ENCODE measurements at regions not wholly inside any gene's neighbourhood (a gene's known extent, or its start where the extent isn't known, plus 50 kb on each side); places are given as distances from the start of the nearest gene placed in this dataset.
"Not testable (repeated sequence)": the region's sequence is repeated elsewhere in the genome, so short reads cannot be mapped to it uniquely, and the experiment has no call there.

DNA sequence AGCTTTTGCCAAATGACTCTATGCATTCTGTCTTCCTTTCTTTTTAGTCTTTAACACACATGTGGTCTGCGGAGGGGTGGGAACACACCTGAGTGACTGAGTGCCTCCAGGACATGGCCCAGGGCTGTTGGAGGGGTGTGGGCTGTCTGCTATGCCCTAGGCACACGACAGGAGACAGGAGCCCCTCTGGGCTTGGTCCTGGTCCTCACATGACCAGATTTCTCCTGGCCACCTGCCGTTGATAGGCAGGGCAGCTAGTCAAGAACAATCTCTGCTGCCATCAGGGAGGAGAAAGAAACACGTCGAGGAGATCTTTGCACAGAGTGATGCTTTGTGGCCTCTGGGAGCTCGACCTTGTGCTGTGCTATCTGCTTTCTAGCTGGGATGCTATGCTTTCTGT lies 176.6 kb downstream of the KLF13 start:
- Mint-ChIP-seq H3K4me1 (no peaks in the 10 kb centered on the region), H3K9me3 (peaks cover 2% of the 10 kb centered on the region), H3K4me3 (no peak overlapping the region), H3K36me3 (ENCODE audit: low read depth) (no peaks in the 10 kb centered on the region), H3K27me3 (ENCODE audit: insufficient read depth) (no peaks in the 10 kb centered on the region), H3K27ac (no peak overlapping the region)
- no peak for DNase-seq
- Histone ChIP-seq H3K36me3 (ENCODE audit: control insufficient read depth, insufficient read depth, low read length) (no peaks in the 10 kb centered on the region), H3K27me3 (ENCODE audit: control insufficient read depth, insufficient read depth, low read length, poor library complexity, severe bottlenecking) (no peaks in the 10 kb centered on the region), H3K9me3 (ENCODE audit: control insufficient read depth, low read length) (no peaks in the 10 kb centered on the region), H3K4me1 (ENCODE audit: control insufficient read depth, insufficient read depth, low read length) (no peaks in the 10 kb centered on the region), H3K4me3 (ENCODE audit: low read length) (no peak overlapping the region), H3K27ac (ENCODE audit: low read depth, low read length) (no peak overlapping the region), H3K9ac (ENCODE audit: extremely low read depth, low read length, poor library complexity, severe bottlenecking) (no peak overlapping the region)
- WGBS, 2 experiments (ENCODE audit: insufficient coverage in 1 of 2, insufficient read length in 1 of 2): 89 to 90% methylated on average over 5 to 6 of the region's 6 CpGs
- TF ChIP-seq, protein P1, sequence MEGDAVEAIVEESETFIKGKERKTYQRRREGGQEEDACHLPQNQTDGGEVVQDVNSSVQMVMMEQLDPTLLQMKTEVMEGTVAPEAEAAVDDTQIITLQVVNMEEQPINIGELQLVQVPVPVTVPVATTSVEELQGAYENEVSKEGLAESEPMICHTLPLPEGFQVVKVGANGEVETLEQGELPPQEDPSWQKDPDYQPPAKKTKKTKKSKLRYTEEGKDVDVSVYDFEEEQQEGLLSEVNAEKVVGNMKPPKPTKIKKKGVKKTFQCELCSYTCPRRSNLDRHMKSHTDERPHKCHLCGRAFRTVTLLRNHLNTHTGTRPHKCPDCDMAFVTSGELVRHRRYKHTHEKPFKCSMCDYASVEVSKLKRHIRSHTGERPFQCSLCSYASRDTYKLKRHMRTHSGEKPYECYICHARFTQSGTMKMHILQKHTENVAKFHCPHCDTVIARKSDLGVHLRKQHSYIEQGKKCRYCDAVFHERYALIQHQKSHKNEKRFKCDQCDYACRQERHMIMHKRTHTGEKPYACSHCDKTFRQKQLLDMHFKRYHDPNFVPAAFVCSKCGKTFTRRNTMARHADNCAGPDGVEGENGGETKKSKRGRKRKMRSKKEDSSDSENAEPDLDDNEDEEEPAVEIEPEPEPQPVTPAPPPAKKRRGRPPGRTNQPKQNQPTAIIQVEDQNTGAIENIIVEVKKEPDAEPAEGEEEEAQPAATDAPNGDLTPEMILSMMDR (conservative IDR thresholded peaks at IDR 0.05): no peak

DNA sequence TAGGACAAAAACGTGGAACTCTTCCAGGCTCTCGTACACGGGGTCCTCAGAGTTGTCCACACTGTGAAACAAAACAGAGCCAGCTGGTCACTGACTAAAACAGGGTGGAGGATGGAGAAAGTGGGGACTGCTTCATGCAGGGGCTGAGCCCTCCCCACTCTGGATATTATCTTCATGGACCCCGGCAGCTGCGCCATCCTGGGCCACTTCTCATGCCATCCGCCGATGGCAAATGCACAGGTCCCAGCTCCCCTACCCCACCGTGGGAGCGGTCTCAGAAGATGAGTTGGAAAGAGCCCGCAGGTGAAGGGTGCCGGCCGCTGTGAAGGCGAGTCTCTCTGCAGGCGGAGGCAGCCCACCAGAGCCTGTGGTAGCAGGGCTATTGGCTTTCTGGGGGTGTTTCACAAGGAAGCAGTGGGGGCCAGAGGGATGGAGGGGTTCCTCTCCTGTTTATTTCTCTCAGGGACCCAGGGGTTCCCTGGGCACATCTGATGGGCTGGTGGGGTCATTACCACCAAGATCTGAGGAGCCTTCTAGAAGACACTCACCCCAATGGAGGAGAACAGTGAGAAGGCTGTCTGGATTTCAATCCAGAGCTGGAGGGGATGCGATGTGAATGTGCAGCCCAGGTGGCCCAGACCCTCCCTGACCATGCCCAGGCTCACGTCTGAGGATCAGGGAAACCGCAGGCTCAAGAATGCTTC lies 177.3 kb downstream of the KLF13 start:
- no peaks in the 10 kb centered on the region for H3K36me3 ChIP-seq (ENCODE audit: control insufficient read depth, insufficient read depth, low read length)
- TF ChIP-seq, protein P1 (conservative IDR thresholded peaks at IDR 0.05): no peak
- WGBS, 2 experiments (ENCODE audit: insufficient coverage in 1 of 2, insufficient read length in 1 of 2): 94 to 100% methylated on average over 6 to 17 of the region's 17 CpGs
- H3K27me3 ChIP-seq (ENCODE audit: control insufficient read depth, insufficient read depth, low read length, poor library complexity, severe bottlenecking): no peaks in the 10 kb centered on the region
- Mint-ChIP-seq H3K9me3 (peaks cover 2% of the 10 kb centered on the region), H3K27ac (no peak overlapping the region), H3K36me3 (ENCODE audit: low read depth) (no peaks in the 10 kb centered on the region), H3K4me3 (no peak overlapping the region), H3K27me3 (ENCODE audit: insufficient read depth) (no peaks in the 10 kb centered on the region), H3K4me1 (no peaks in the 10 kb centered on the region)
- no peak for DNase-seq
- no peak overlapping the region for H3K9ac ChIP-seq (ENCODE audit: extremely low read depth, low read length, poor library complexity, severe bottlenecking)
- H3K9me3 ChIP-seq (ENCODE audit: control insufficient read depth, low read length): no peaks in the 10 kb centered on the region
- H3K4me1 ChIP-seq (ENCODE audit: control insufficient read depth, insufficient read depth, low read length): no peaks in the 10 kb centered on the region
- H3K27ac ChIP-seq (ENCODE audit: low read depth, low read length): no peak overlapping the region
- no peak overlapping the region for H3K4me3 ChIP-seq (ENCODE audit: low read length)

DNA sequence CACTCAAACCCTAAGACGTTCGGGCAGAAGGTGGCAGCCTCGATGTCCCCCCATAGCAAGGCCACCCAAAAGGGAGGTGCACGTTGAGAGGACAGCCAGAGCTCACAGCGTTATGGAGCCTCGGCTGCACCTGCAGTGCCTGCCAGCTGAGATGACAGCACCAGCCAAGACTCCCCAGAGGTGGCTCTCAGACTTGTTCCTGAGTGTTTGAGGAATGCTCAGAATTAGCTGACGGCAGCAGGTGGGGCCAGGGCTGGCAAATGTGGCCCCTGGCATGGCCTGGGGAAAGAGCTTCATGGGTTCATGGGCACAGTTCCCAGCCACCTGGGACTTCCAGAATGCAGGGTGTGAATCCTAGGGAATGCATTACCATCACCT lies 177.8 kb downstream of the KLF13 start:
- H3K36me3 ChIP-seq (ENCODE audit: control insufficient read depth, insufficient read depth, low read length): no peaks in the 10 kb centered on the region
- H3K9me3 ChIP-seq (ENCODE audit: control insufficient read depth, low read length): no peaks in the 10 kb centered on the region
- Mint-ChIP-seq H3K4me3 (no peak overlapping the region), H3K9me3 (peaks cover 2% of the 10 kb centered on the region), H3K27me3 (ENCODE audit: insufficient read depth) (no peaks in the 10 kb centered on the region), H3K4me1 (no peaks in the 10 kb centered on the region), H3K27ac (no peak overlapping the region), H3K36me3 (ENCODE audit: low read depth) (no peaks in the 10 kb centered on the region)
- no peak overlapping the region for H3K9ac ChIP-seq (ENCODE audit: extremely low read depth, low read length, poor library complexity, severe bottlenecking)
- DNase-seq: no peak
- H3K27me3 ChIP-seq (ENCODE audit: control insufficient read depth, insufficient read depth, low read length, poor library complexity, severe bottlenecking): no peaks in the 10 kb centered on the region
- H3K4me3 ChIP-seq (ENCODE audit: low read length): no peak overlapping the region
- no peaks in the 10 kb centered on the region for H3K4me1 ChIP-seq (ENCODE audit: control insufficient read depth, insufficient read depth, low read length)
- 89 to 96% methylated on average over 4 to 7 of the region's 7 CpGs for WGBS, 2 experiments (ENCODE audit: insufficient coverage in 1 of 2, insufficient read length in 1 of 2)
- no peak overlapping the region for H3K27ac ChIP-seq (ENCODE audit: low read depth, low read length)
- TF ChIP-seq, protein P1 (conservative IDR thresholded peaks at IDR 0.05): no peak

DNA sequence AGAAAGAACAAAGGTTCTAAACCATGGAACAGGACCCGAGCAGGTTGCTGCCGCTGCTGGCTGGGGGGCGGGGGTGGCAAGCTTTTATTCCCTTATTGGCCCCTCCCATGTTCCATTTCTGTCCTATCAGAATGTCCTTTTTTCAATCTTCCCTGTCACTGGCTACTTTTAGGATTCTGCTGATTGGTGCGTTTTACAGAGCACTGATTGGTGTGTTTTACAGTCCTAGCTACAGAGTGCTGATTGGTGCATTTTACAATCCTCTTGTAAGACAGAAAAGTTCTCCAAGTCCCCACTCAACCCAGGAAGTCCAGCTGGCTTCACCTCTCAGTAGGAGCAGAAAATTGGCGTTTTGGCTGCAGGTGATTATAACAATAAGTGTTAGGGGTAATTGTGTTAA lies 180.9 kb downstream of the KLF13 start:
- not testable (repeated sequence) for DNase-seq; H3K27me3 Mint-ChIP-seq (ENCODE audit: insufficient read depth); H3K4me1 Mint-ChIP-seq; H3K4me3 Mint-ChIP-seq; H3K27ac ChIP-seq (ENCODE audit: low read depth, low read length); H3K27ac Mint-ChIP-seq; H3K27me3 ChIP-seq (ENCODE audit: control insufficient read depth, insufficient read depth, low read length, poor library complexity, severe bottlenecking); H3K9me3 ChIP-seq (ENCODE audit: control insufficient read depth, low read length); H3K4me3 ChIP-seq (ENCODE audit: low read length); H3K36me3 ChIP-seq (ENCODE audit: control insufficient read depth, insufficient read depth, low read length); H3K36me3 Mint-ChIP-seq (ENCODE audit: low read depth); H3K9me3 Mint-ChIP-seq; H3K9ac ChIP-seq (ENCODE audit: extremely low read depth, low read length, poor library complexity, severe bottlenecking); H3K4me1 ChIP-seq (ENCODE audit: control insufficient read depth, insufficient read depth, low read length)
- WGBS, 2 experiments (ENCODE audit: insufficient coverage in 1 of 2, insufficient read length in 1 of 2): 76 to 91% methylated on average over 2 to 5 of the region's 5 CpGs

Measured in endodermal cell (in vitro differentiated cells).